IMR-90 (cell line): ENCODE measurements at regions not wholly inside any gene's neighbourhood (a gene's known extent, or its start where the extent isn't known, plus 50 kb on each side); places are given as distances from the start of the nearest gene placed in this dataset.

Source experiments
- ATAC-seq: fragments of 200-7000 bp; cut with Tn5 transposase; 2 replicates; pipeline ENCODE4 v1.9.1; 2020; ENCODE audit warnings: low read depth, mild to moderate bottlenecking, moderate library complexity
- BruUV-seq: library from RNA; stranded (reverse); fragments of 400-500 nt; replicated peaks from 2 replicates; lab custom pipeline; 2021; lab: Mats Ljungman, UMichigan
- CTCF ChIA-PET: fragments of 300-600 bp; formaldehyde crosslinking; extraction: SDS; loops from one replicate; lab custom pipeline; 2021; ENCODE audit warnings: antibody characterized with exemption; lab: Yijun Ruan, JAX
- POLR2A ChIA-PET: fragments of 300-600 bp; sonication (Branson Sonifier 250); formaldehyde crosslinking; loops from one replicate; lab custom pipeline; 2022; ENCODE audit warnings: antibody characterized with exemption; ENCODE audit not compliant: unreplicated experiment; lab: Charles Lee
- DNase-seq: peaks from one replicate; pipeline ENCODE4 v3.0.0; 2013
- H2AFZ ChIP-seq: replicated peaks from 2 replicates; pipeline ENCODE3; 2013; ENCODE audit warnings: low read length, mild to moderate bottlenecking; ENCODE audit not compliant: poor library complexity
- H2AK5ac ChIP-seq: 2 replicates; pipeline ENCODE4 v1.6.1; 2013; ENCODE audit warnings: low read depth, low read length, inconsistent platforms
- H2AK9ac ChIP-seq: replicated peaks from 2 replicates; pipeline ENCODE3; 2013; ENCODE audit warnings: mild to moderate bottlenecking, low read depth, low read length, moderate library complexity; ENCODE audit not compliant: poor library complexity
- H2BK120ac ChIP-seq: 2 replicates; pipeline ENCODE4 v1.6.1; 2013; ENCODE audit warnings: low read depth, low read length, inconsistent platforms
- H2BK15ac ChIP-seq: 3 replicates; pipeline ENCODE4 v1.6.1; 2013; ENCODE audit warnings: low read depth, low read length, inconsistent platforms
- H2BK20ac ChIP-seq: 2 replicates; pipeline ENCODE4 v1.6.1; 2013; ENCODE audit warnings: low read depth, mild to moderate bottlenecking, inconsistent platforms, low read length, moderate library complexity
- H2BK5ac ChIP-seq: 2 replicates; pipeline ENCODE4 v1.6.1; 2013; ENCODE audit warnings: mild to moderate bottlenecking, low read depth, low read length, inconsistent platforms; ENCODE audit not compliant: poor library complexity, severe bottlenecking
- H3K14ac ChIP-seq: replicated peaks from 2 replicates; pipeline ENCODE4 v1.6.1; 2013; ENCODE audit warnings: low read depth, low read length, inconsistent platforms
- H3K18ac ChIP-seq: 2 replicates; pipeline ENCODE4 v1.6.1; 2013; ENCODE audit warnings: low read depth, low read length, control low read depth
- H3K23ac ChIP-seq: 2 replicates; pipeline ENCODE4 v1.6.1; 2013; ENCODE audit warnings: low read depth, low read length, inconsistent platforms
- H3K27ac ChIP-seq: 2 replicates; pipeline ENCODE4 v1.5.1; 2013; ENCODE audit warnings: mild to moderate bottlenecking, control low read depth, low read length; ENCODE audit not compliant: insufficient read depth
- H3K27me3 ChIP-seq: 2 replicates; pipeline ENCODE4 v1.6.1; 2013; ENCODE audit warnings: low read length; ENCODE audit not compliant: control insufficient read depth, insufficient read depth
- H3K36me3 ChIP-seq: 2 replicates; pipeline ENCODE4 v1.6.1; 2013; ENCODE audit warnings: low read length, mixed read lengths; ENCODE audit not compliant: control insufficient read depth, insufficient read depth
- H3K4ac ChIP-seq: 2 replicates; pipeline ENCODE4 v1.6.1; 2013; ENCODE audit warnings: low read depth, low read length, inconsistent platforms
- H3K4me1 ChIP-seq: 2 replicates; pipeline ENCODE4 v1.6.1; 2013; ENCODE audit warnings: low read length, mixed read lengths; ENCODE audit not compliant: control insufficient read depth, insufficient read depth
- H3K4me2 ChIP-seq: 2 replicates; pipeline ENCODE4 v1.6.1; 2013; ENCODE audit warnings: low read depth, mild to moderate bottlenecking, control low read depth, low read length, moderate library complexity
- H3K4me3 ChIP-seq: 2 replicates; pipeline ENCODE4 v1.5.1; 2013; ENCODE audit warnings: low read depth, mild to moderate bottlenecking, control low read depth, low read length, moderate library complexity; ENCODE audit not compliant: insufficient read depth
- H3K56ac ChIP-seq: 2 replicates; pipeline ENCODE4 v1.6.1; 2013; ENCODE audit warnings: low read length, inconsistent platforms; ENCODE audit not compliant: insufficient read depth; ENCODE audit errors: extremely low read depth
- H3K79me1 ChIP-seq, 2 experiments: 2 replicates each; pipeline ENCODE4 v1.6.1; 2013; ENCODE audit warnings: low read length in 2 of 2, inconsistent platforms in 1 of 2, low read depth in 1 of 2
- H3K9ac ChIP-seq: 2 replicates; pipeline ENCODE4 v1.6.1; 2013; ENCODE audit warnings: low read depth, low read length, control low read depth
- H3K9me1 ChIP-seq: 2 replicates; pipeline ENCODE4 v1.6.1; 2013; ENCODE audit warnings: low read length, inconsistent platforms; ENCODE audit not compliant: insufficient read depth
- H3K9me3 ChIP-seq: 2 replicates; pipeline ENCODE4 v1.6.1; 2013; ENCODE audit warnings: low read length; ENCODE audit not compliant: control insufficient read depth, insufficient read depth
- H4K20me1 ChIP-seq: 2 replicates; pipeline ENCODE4 v1.6.1; 2013; ENCODE audit warnings: low read length, inconsistent platforms; ENCODE audit not compliant: insufficient read depth
- H4K5ac ChIP-seq: 2 replicates; pipeline ENCODE4 v1.6.1; 2013; ENCODE audit warnings: mild to moderate bottlenecking, low read depth, low read length, control low read depth
- H4K8ac ChIP-seq, 2 experiments: 2 replicates each; pipeline ENCODE4 v1.6.1; 2013; ENCODE audit warnings: low read depth in 2 of 2, low read length in 2 of 2, control low read depth in 1 of 2, inconsistent platforms in 1 of 2
- H4K91ac ChIP-seq: 2 replicates; pipeline ENCODE4 v1.6.1; 2013; ENCODE audit warnings: low read depth, low read length, inconsistent platforms; ENCODE audit not compliant: insufficient read depth
- BHLHE40 ChIP-seq: fragments of 150-350 bp; IDR thresholded peaks from 2 replicates; pipeline ENCODE4 v1.6.1; 2016; ENCODE audit warnings: mild to moderate bottlenecking, low read depth, low read length
- CEBPB ChIP-seq: IDR thresholded peaks from 2 replicates; pipeline ENCODE4 v1.6.1; 2012; ENCODE audit warnings: low read depth, low read length, improper control_type of control experiment
- CHD1 ChIP-seq: IDR thresholded peaks from 2 replicates; pipeline ENCODE4 v1.6.1; 2012; ENCODE audit warnings: low read depth, low read length, improper control_type of control experiment
- FOS ChIP-seq: fragments of 150-350 bp; IDR thresholded peaks from 2 replicates; pipeline ENCODE4 v1.6.1; 2016; ENCODE audit warnings: low read depth, low read length
- MAFK ChIP-seq: IDR thresholded peaks from 2 replicates; pipeline ENCODE4 v1.6.1; 2012; ENCODE audit warnings: low read depth, low read length, improper control_type of control experiment
- MAZ ChIP-seq: IDR thresholded peaks from 2 replicates; pipeline ENCODE4 v1.6.1; 2012; ENCODE audit warnings: low read depth, mild to moderate bottlenecking, low read length, improper control_type of control experiment, moderate library complexity, borderline replicate concordance
- MXI1 ChIP-seq: IDR thresholded peaks from 2 replicates; pipeline ENCODE4 v1.6.1; 2012; ENCODE audit warnings: low read depth, mild to moderate bottlenecking, low read length, moderate library complexity, borderline replicate concordance
- NFE2L2 ChIP-seq: fragments of 150-350 bp; IDR thresholded peaks from 2 replicates; pipeline ENCODE4 v1.6.1; 2016; ENCODE audit warnings: low read depth, mild to moderate bottlenecking, low read length
- POLR2A ChIP-seq: IDR thresholded peaks from 2 replicates; pipeline ENCODE4 v1.6.1; 2012; ENCODE audit warnings: mild to moderate bottlenecking, low read depth, low read length
- RAD21 ChIP-seq: IDR thresholded peaks from 2 replicates; pipeline ENCODE4 v1.6.1; 2012; ENCODE audit warnings: low read length, improper control_type of control experiment
- RCOR1 ChIP-seq: IDR thresholded peaks from 2 replicates; pipeline ENCODE4 v1.6.1; 2012; ENCODE audit warnings: mild to moderate bottlenecking, low read length, improper control_type of control experiment; ENCODE audit not compliant: insufficient replicate concordance
- RFX5 ChIP-seq: IDR thresholded peaks from 2 replicates; pipeline ENCODE4 v1.8.0; 2012; ENCODE audit warnings: low read depth, mild to moderate bottlenecking, low read length, moderate library complexity
- SMC3 ChIP-seq: fragments of 150-350 bp; IDR thresholded peaks from 2 replicates; pipeline ENCODE4 v1.6.1; 2016; ENCODE audit warnings: low read depth, mild to moderate bottlenecking, antibody characterized with exemption, low read length, moderate library complexity
- dilution Hi-C: fragments of 300-500 bp; cut with HindIII; formaldehyde crosslinking; loops from one replicate; pipeline ENCODE4 v1.14.3; 2018; ENCODE audit warnings: low sequenced_read_pairs; ENCODE audit not compliant: unreplicated experiment
- in situ Hi-C: fragments of 300-500 bp; cut with MboI; formaldehyde crosslinking; loops from 3 replicates; pipeline ENCODE4 v1.14.3; 2019; ENCODE audit warnings: low sequenced_read_pairs, inconsistent platforms, mixed read lengths
- intact Hi-C: fragments of 100-400 bp; cut with micrococcal nuclease; formaldehyde crosslinking; loops from 2 replicates; pipeline ENCODE4 v1.10.0; 2022
- TF ChIP-seq, protein P1 (sequence below): fragments of 150-350 bp; IDR thresholded peaks from 2 replicates; pipeline ENCODE4 v1.6.1; 2016; ENCODE audit warnings: low read depth, mild to moderate bottlenecking, low read length, moderate library complexity, borderline replicate concordance
- TF ChIP-seq, protein P2 (sequence below): conservative IDR thresholded peaks from 2 replicates; pipeline ENCODE4 v1.5.1; 2012; ENCODE audit warnings: mild to moderate bottlenecking, low read depth, low read length, improper control_type of control experiment
- TF ChIP-seq, protein P3 (sequence below): fragments of 150-350 bp; IDR thresholded peaks from 2 replicates; pipeline ENCODE4 v1.6.1; 2017; ENCODE audit warnings: mild to moderate bottlenecking, antibody characterized with exemption, low read length, low read depth

DNA sequence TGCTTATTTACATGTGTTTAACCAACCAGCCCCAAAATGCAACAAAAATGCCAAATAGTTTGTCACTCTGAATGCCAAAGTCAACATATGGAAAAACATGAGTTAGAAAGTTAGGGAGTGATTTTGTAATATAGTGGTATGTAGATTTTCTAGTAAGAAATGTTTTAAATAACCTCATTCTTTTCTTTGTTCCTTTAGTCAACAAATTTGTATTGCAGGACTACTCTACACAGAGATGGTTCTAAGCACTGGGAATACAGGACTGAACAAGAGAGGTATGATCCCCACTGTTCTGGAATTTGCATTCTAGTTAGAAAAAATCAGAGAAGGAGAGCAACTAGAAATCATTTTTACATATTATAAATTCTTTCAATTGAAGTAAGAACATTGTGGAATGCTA is 218.8 kb upstream of the ANXA10 start:
- CTCF ChIA-PET = no interaction called here
- H3K79me1 ChIP-seq = no peaks in the 10 kb centered on the region
- no peak overlapping the region for H2AK9ac ChIP-seq
- in situ Hi-C loops = no loop called here
- no peak for ATAC-seq
- no peak overlapping the region for H2BK20ac ChIP-seq
- no peak overlapping the region for H3K14ac ChIP-seq
- intact Hi-C loops = no loop called here
- H2BK5ac ChIP-seq = no peak overlapping the region
- no peak overlapping the region for H3K4ac ChIP-seq
- H3K27me3 ChIP-seq = no peaks in the 10 kb centered on the region; the same call in 1 of the 2 replicates
- TF ChIP-seq, protein P1, sequence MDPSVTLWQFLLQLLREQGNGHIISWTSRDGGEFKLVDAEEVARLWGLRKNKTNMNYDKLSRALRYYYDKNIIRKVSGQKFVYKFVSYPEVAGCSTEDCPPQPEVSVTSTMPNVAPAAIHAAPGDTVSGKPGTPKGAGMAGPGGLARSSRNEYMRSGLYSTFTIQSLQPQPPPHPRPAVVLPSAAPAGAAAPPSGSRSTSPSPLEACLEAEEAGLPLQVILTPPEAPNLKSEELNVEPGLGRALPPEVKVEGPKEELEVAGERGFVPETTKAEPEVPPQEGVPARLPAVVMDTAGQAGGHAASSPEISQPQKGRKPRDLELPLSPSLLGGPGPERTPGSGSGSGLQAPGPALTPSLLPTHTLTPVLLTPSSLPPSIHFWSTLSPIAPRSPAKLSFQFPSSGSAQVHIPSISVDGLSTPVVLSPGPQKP = no peak
- no peak for TF ChIP-seq MAZ
- TF ChIP-seq CHD1 = no peak
- TF ChIP-seq POLR2A = no peak
- TF ChIP-seq RCOR1 = no peak
- no peak for TF ChIP-seq FOS
- TF ChIP-seq RAD21 = no peak
- TF ChIP-seq MAFK = no peak
- no peak for TF ChIP-seq NFE2L2
- no peak for TF ChIP-seq RFX5
- TF ChIP-seq, protein P2, sequence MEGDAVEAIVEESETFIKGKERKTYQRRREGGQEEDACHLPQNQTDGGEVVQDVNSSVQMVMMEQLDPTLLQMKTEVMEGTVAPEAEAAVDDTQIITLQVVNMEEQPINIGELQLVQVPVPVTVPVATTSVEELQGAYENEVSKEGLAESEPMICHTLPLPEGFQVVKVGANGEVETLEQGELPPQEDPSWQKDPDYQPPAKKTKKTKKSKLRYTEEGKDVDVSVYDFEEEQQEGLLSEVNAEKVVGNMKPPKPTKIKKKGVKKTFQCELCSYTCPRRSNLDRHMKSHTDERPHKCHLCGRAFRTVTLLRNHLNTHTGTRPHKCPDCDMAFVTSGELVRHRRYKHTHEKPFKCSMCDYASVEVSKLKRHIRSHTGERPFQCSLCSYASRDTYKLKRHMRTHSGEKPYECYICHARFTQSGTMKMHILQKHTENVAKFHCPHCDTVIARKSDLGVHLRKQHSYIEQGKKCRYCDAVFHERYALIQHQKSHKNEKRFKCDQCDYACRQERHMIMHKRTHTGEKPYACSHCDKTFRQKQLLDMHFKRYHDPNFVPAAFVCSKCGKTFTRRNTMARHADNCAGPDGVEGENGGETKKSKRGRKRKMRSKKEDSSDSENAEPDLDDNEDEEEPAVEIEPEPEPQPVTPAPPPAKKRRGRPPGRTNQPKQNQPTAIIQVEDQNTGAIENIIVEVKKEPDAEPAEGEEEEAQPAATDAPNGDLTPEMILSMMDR = no peak
- TF ChIP-seq BHLHE40 = no peak
- TF ChIP-seq MXI1 = no peak
- no peak for TF ChIP-seq CEBPB
- TF ChIP-seq, protein P3, sequence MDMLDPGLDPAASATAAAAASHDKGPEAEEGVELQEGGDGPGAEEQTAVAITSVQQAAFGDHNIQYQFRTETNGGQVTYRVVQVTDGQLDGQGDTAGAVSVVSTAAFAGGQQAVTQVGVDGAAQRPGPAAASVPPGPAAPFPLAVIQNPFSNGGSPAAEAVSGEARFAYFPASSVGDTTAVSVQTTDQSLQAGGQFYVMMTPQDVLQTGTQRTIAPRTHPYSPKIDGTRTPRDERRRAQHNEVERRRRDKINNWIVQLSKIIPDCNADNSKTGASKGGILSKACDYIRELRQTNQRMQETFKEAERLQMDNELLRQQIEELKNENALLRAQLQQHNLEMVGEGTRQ = no peak
- no peak for TF ChIP-seq SMC3
- H2AK5ac ChIP-seq = no peak overlapping the region
- H3K4me1 ChIP-seq = no peaks in the 10 kb centered on the region
- no peak overlapping the region for H3K18ac ChIP-seq
- POLR2A ChIA-PET = no interaction called here
- no peak overlapping the region for H3K23ac ChIP-seq
- no peak overlapping the region for H2BK15ac ChIP-seq
- dilution Hi-C loops = no loop called here
- BruUV-seq = no TSS peak
- no peak overlapping the region for H3K56ac ChIP-seq
- H3K9ac ChIP-seq = no peak overlapping the region
- no peak overlapping the region for H2BK120ac ChIP-seq
- H2AFZ ChIP-seq = no peak overlapping the region
- no peaks in the 10 kb centered on the region for H4K20me1 ChIP-seq
- no peak overlapping the region for H4K5ac ChIP-seq
- no peak overlapping the region for H3K4me3 ChIP-seq
- H4K91ac ChIP-seq = no peak overlapping the region
- no peaks in the 10 kb centered on the region for H3K9me3 ChIP-seq
- DNase-seq = no peak
- no peaks in the 10 kb centered on the region for H3K9me1 ChIP-seq
- no peak overlapping the region for H4K8ac ChIP-seq
- H3K27ac ChIP-seq = no peak overlapping the region
- H3K4me2 ChIP-seq = no peak overlapping the region
- no peaks in the 10 kb centered on the region for H3K36me3 ChIP-seq
